GM19351 (cell line): ENCODE measurements at regions not wholly inside any gene's neighbourhood (a gene's known extent, or its start where the extent isn't known, plus 50 kb on each side); places are given as distances from the start of the nearest gene placed in this dataset.
A peak's percentile ranks its signal among the peaks of the same experiment; 100 is the strongest.
"Not testable (repeated sequence)": the region's sequence is repeated elsewhere in the genome, so short reads cannot be mapped to it uniquely, and the experiment has no call there.

ENCODE experiments used
- ATAC-seq: cut with Tn5 transposase; IDR thresholded peaks from one replicate; pipeline ENCODE4 v1.9.1; 2021; ENCODE audit warnings: mild to moderate bottlenecking, moderate library complexity; ENCODE audit not compliant: unreplicated experiment

DNA sequence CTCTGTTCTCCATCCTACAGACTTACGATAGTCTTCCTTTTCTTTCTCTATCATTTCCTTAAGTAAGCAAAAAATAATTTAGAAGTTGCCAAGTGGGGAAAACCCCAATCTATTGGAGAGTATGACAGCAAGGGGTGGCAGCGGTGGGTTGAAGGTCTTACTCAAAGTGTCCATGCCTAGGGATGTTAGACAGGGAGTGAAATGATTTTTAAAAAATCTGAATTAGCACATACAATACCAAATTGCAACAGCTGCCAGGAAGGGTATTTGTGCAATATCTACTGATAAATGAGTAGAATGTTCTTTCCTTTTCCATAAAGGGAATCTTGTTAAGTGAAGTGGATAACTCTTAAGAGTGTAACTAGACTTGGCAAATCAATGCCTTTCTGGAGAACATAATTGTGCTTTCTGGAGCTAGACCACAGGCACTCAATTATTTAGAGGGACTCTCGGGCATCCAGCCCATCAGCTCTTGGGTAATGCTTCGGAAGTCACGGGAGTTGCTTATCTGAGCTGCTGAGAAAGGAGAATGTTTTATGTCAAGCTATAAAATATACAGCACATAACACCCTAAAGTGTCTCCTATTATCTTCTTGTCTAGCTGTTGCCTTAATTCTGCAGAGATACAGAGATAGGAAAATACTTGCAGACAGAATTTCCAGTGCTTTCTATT is 151.5 kb downstream of the KCNJ2 start:
- ATAC-seq = no peak

DNA sequence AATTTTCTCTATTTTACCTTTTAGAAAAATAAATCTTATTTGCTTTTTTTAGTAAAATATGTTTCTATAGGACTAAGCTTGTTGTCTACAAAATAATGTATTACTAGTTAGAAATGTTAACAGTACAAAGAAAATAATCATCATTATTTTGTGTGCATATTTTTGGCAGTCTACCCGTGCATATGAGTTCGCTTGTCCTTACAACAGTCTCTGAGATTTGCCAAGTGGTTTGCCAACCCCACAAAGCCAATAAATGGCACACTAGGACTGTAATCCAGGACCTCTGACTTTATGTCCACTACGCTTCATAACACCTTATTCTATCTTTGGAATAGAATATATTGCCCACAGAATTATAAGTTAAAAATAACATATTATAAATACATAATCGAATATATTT is 152.0 kb downstream of the KCNJ2 start:
- no peak for ATAC-seq

DNA sequence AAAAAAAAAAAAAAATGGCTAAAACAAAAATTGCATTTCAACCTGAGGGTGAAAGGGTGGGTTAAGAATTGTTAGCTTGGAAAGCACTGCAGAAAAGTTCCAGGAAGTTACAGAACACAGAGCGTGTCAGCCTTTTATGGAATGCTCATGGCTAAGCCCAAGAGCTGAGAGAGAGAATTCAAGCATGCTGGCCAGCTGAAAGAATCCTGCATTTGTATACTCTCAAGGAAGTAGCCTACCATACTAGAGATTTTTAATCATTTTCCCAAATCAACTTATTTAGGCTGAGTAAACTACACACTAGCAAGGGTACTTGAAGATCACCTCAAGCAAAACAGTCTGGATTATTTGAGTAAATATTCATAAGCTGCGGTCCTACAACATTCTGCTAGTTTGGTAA is 153.9 kb downstream of the KCNJ2 start:
- no peak for ATAC-seq

DNA sequence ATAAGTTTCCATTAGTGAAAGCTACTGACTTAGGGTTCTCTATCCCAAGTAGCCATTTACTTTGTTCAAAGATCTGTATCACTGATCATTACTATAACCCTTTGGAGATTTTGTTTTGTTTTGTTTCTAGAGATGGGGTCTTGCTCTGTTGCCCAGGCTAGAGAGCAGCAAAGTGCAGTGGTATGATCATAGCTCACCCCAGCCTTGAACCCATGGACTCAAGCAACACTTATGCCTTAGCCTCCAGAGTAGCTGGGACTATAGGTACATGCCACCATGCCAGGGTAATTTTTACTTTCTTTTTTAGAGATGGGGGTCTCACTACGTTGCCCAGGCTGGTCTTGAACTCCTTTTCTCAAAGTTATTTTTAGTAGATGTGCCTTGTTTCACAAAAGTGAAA is 154.7 kb downstream of the KCNJ2 start:
- no peak for ATAC-seq

DNA sequence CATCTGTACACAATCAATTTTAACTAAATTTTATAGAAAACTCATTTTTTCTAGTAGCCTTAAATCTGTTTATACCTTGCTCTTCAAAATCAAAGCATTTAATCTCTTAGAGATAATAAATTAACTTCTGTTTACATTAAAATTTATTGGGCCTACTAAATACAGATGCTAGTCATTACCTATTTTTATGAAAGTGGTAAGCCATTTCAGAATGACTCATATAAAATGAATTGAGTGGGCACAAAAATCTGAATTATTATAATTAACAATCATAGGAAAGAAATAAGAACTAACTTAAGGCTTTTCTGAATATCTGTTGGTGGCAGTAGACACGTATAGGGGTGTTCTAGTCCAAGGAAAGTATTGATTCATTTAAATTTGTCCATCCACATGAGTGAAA is 157.9 kb downstream of the KCNJ2 start:
- no peak for ATAC-seq

DNA sequence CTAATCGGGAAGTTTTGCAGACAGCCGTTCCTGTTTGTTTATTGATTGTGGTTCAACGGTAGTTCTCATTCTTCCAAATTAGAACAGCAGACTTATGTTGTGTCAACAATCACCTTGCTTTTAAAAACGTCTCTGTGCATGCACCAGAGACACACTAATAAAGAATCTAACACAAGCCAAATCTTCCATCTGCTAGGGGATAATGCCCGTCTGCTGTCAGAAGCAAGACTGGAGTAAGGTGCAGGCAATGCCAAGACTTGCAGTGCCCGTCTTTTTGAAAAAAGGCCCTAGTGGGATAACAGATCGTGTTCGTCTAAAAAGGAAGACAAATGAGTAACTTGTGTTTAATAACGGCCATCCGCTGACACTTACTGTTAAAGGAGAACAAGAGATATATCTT is 158.4 kb downstream of the KCNJ2 start:
- ATAC-seq = no peak

DNA sequence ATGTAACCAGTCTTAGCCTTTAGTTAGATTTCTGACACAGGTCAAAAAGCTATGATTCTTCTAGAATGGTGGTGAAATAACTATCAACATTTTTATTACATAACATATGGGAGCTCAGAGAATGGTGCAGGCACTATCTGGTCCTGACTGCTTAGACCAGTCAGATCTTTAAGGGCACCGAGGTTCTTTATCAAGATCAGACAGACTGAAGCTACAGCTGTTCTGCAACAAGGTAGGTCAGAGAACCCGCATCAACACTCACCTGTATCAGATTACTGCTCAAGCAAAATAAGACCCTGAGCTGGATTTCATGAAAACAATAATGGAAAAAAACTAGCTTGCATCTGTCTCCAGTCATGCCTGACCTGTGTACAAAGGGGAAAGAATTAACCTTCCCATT is 160.4 kb downstream of the KCNJ2 start:
- no peak for ATAC-seq

DNA sequence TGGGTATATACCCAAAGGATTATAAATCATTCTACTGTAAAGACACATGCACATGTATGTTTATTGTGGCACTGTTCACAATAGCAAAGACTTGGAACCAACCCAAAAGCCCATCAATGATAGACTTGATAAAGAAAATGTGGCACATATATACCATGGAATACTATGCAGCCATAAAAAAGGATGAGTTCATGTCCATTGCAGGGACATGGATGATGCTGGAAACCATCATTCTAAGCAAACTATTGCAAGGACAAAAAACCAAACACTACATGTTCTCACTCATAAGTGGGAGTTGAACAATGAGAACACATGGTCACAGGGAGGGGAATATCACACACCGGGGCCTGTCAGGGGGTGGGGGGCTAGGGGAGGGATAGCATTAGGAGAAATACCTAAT is 161.7 kb downstream of the KCNJ2 start:
- not testable (repeated sequence) for ATAC-seq

DNA sequence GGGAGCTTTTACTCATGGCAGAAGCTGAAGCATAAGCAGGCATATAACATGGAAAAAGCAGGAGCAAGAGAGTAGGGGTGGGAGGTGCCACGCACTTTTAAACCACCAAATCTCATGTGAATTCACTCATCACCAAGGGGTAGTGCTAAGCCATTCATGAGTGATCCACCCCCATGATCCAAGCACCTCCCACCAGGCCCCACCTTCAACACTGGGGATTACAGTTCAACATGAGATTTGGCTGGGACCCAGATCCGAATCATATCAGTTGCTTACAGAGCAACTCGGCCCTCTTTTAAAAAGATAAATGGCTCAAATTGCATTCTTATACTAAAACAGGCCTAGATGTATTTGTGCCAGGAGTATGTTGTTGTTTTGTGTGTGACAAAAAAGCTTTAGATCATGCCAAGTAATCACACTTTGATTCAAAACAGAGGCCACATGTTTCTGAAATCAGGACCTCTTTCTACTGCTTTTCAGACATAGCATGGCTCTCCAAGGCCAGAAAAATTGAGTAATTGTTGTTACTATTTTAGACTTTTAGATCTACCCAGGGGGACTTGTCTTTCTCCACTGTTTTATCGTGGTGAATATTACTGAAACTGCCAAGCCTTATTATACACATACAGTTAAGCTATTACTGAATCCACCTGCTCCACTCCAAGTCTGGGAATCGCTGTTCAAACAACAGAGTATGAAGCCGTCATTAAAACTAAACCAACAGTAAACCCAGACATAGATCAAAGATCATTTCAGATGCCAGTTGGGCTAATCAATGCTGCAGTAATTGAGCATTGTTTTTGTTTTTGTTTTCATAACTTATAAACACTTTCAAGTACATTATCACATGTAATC is 163.3 kb downstream of the KCNJ2 start:
- no peak for ATAC-seq

DNA sequence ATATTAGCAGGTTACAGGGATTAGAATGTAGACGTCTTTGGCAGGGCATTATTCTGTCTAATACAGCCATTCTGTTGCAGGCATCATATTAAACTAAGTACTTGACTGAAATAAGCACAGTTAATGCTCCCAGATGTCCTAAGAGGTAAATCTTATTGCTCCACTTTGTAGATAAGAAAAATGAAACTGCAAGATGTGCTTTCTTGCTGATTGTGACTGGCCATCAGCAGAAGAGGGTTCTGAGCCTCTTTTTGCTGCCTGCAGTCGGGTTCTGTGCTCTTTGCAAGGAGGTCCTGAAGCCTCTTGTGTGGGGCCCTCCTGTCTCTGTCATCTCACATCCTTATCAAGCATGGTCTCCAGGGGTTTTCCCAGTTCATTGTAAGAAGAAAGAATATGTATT is 167.1 kb downstream of the KCNJ2 start:
- no peak for ATAC-seq

DNA sequence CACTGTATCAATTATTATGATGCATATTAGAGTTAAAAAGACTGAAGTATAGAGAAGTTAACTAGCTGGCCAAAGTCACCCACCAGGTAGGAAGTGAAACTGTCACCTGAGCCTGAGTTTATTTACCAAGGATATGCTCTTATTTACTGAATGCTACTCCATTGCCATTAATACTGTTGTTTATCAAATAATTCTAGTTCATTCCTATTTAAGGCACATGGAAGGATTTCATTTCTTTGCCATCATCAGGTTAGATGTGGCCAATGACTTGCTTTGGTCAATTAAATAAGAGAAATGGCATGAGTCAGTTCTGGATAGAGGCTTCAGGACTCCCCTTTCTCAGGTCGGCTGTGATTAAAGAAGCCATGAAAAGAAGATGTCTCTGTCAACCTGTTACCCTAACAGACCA is 169.6 kb downstream of the KCNJ2 start:
- no peak for ATAC-seq

DNA sequence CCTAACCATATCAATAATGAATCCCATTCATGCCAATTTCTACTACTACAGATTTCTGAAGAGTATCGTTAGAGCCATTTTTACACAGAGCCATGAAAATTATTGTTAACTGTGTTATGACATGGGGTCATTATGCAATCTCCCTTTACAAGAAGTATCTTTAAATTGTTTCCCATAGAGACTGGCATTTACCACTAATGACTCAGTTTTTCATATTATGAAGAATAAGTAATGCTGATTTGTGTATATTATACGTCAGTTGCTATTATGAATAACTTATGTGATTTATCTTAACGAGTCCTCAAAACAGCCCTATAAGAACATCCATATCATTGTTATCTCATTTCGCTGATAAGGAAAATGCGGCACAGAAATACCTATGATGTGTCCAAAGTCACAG is 173.8 kb downstream of the KCNJ2 start:
- ATAC-seq = no peak

DNA sequence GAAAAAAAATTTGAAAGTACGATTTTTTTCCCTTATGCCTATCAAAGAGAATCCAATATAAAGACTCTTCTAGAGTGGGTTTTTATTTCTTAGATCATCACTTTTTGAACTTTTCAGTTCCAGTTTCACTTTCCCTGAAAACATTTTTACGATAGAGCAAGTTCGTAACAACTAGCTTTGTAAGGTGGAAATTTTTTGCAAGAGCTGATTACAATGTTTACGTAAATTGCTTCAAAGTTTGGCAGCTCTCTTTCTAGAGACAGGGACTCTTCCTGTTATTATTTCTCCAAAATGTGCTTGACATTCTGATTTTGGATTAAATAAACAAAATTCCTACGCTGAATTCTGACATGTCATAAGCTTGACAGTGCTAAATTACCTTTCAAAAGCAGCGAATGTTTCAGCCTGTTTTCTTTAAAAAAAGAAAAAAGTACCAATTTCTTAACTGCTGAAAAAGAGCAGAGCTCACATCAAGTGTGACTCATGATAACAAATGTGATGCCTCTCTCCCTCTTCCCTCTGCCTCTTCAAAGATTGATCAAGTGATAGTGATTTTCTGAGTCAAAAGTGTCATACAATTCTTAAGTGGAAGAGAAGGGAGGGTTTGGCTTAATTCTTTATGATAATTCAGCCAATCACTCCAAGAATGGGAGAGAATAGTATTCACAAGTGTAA is 175.2 kb downstream of the KCNJ2 start:
- peak; percentile 40 for ATAC-seq

DNA sequence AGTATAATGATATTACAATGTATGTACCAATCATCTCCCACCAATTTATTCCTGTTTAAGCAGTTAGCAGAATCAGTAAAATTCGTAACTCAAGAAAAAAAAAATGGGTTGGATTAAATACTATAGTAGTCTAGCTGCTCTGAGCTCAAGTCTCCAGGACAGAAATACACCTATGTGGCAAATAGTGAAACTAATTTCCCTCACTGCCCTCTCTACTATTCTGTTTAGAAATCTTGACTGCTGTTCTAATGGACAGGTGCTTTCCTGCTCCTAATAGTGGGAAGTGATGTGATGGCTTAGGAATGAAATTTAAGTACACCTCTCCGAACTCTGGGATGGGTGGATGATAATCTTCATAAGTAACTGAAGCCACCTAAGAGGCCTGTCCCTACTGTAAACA is 175.7 kb downstream of the KCNJ2 start:
- ATAC-seq = peak; percentile 51

DNA sequence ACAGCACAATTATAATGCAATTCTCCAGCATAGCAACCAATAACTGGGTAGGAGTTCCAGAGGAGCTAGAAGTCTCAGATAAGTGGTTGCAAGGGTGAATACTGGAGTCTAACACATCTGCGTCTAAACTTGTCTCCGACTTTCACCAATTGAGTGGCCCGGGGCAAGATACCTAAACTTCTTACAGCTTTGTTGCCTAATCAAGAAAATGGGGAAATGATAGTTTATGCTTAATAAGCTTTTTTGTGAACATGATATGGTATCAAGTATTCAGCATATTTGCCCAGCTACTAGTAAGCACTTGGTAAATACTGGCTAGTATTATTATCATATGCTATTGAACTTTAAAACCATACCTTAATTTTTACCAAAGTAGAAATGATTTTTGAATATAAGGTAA is 183.5 kb downstream of the KCNJ2 start:
- ATAC-seq = no peak

DNA sequence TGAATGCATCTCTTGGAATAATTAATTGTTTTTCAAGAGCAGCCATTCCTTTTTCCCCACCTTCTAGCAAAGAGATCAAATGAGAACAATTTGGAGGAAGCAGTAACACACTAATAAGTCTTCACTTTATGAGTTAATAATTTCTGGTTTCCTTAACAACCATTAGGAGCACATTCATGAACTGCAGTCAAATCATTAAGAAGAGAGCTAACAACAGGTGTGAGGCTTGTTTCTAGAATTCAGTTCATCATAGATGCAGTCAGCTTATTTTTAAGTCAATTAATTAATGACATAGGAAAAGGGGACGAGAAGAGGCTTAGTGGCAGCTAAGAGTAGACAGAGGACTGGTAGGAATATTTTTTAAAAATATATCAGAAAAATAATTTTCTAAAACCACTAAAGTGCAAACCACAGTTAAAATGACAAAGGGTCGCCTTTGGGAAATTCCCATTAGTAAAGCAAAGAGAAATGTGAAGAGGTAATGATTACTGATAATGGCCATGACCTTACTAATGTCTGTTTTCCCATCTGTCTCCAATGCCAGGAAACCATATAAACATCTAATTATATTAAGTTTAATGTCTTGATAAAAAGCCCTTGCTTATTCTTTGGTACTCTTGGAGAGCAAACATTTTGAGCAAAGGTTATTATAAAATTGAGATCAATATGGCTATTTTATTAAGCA is 184.2 kb downstream of the KCNJ2 start:
- no peak for ATAC-seq

DNA sequence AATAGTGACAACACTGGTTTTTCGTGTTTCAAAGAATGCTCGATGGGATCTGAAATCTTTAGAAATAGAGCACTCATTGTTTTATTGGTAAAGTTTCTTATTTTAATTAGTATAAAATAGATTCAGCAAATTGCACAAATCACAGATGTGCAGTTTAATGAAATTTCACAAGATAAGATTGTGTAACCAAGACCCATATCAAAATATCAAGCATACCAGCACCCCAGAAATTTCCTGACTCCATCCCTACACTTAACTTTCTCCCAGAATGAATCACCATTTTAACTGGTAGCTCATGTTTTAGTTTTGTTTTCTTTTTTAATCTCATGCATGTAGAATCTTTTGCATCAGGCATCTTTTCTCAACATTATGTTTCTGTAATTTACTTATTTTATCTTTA is 185.9 kb downstream of the KCNJ2 start:
- ATAC-seq = no peak

DNA sequence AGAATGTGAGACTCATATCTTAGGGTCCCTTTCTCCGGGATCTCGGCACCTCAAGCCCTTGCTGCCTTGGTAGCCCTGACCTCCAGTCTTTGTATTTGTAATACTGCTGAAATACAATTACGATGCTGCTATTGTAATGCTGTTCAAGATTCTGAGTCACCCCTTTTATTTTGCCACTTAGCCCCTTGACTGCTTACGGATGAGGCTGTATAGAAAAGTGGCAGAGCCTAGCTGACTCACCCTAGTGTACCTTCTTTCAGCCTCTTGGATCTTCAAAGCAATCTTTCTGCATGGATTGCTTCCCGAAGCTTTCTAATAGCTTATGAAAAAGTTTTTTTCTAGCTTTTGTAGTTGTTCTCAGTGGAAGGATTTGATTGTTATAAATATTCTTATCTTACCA is 187.9 kb downstream of the KCNJ2 start:
- ATAC-seq = no peak

DNA sequence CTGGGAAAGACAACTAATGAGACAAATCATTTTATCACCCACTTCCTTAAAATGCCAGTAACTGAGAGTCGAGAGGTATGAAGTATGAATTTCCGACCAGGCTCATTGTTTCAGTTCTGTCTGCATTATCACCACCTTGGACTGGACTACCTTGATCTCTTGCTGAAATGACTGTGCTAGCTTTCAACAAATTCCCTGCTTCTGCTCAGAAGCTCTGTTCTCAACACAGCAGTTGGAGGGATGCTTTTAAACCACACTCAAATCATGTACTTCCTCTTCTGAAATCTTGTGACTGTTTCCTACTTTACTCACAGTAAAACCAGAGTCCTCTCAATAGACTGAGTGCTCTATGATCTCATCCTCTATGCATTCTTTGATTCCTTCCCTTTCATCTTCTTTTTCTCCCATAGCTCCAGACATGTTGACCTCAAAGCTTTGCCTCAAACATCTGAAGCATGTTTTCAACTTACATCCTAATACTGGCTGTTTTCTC is 195.8 kb downstream of the KCNJ2 start:
- ATAC-seq = peak; percentile 97

DNA sequence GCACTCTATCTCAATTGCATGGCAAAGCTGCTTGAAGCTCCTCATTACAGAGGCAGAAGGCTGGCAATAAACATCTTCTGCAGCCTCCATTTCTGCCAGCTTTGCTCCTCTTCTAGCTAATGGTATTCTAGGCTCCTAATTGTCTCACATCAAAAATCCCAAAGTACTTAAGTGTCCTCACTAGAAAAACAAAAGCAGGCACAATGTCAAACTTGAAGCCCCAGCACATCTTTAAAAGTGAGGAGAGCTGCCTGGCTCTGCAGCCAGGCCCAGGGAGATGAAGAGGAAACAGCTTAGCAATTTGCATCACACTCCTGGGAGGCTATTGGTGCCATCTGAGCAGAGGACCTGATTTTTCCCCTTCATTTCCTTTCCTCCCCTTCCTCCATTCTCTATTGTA is 197.1 kb downstream of the KCNJ2 start:
- no peak for ATAC-seq

DNA sequence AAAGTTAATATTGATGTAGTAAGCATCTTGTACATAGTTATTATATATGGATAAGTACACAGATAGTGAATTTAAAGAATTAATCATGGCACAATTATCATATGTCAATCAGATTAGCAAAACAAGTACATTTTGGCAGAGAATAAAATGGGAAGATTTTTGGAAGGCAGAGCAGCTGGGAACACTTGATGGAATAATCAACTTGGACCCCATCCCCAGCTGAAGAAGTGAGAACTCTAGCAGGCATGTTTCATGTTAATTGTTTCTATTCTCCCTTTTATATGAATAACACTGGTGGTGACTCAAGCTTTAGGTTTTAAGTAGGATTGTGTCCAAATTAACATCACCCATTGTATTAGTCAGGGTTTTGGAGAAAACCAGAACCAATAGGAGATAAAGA is 198.7 kb downstream of the KCNJ2 start:
- ATAC-seq = no peak
